IMR-90 (cell line): ENCODE measurements at regions not wholly inside any gene's neighbourhood (a gene's known extent, or its start where the extent isn't known, plus 50 kb on each side); places are given as distances from the start of the nearest gene placed in this dataset.

ENCODE experiments used
- ATAC-seq: fragments of 200-7000 bp; cut with Tn5 transposase; 2 replicates; pipeline ENCODE4 v1.9.1; 2020; ENCODE audit warnings: low read depth, mild to moderate bottlenecking, moderate library complexity
- BruUV-seq: library from RNA; stranded (reverse); fragments of 400-500 nt; replicated peaks from 2 replicates; lab custom pipeline; 2021; lab: Mats Ljungman, UMichigan
- CTCF ChIA-PET: fragments of 300-600 bp; formaldehyde crosslinking; extraction: SDS; loops from one replicate; lab custom pipeline; 2021; ENCODE audit warnings: antibody characterized with exemption; lab: Yijun Ruan, JAX
- POLR2A ChIA-PET: fragments of 300-600 bp; sonication (Branson Sonifier 250); formaldehyde crosslinking; loops from one replicate; lab custom pipeline; 2022; ENCODE audit warnings: antibody characterized with exemption; ENCODE audit not compliant: unreplicated experiment; lab: Charles Lee
- DNase-seq: peaks from one replicate; pipeline ENCODE4 v3.0.0; 2013
- H2AFZ ChIP-seq: replicated peaks from 2 replicates; pipeline ENCODE3; 2013; ENCODE audit warnings: low read length, mild to moderate bottlenecking; ENCODE audit not compliant: poor library complexity
- H2AK5ac ChIP-seq: 2 replicates; pipeline ENCODE4 v1.6.1; 2013; ENCODE audit warnings: low read depth, low read length, inconsistent platforms
- H2AK9ac ChIP-seq: replicated peaks from 2 replicates; pipeline ENCODE3; 2013; ENCODE audit warnings: mild to moderate bottlenecking, low read depth, low read length, moderate library complexity; ENCODE audit not compliant: poor library complexity
- H2BK120ac ChIP-seq: 2 replicates; pipeline ENCODE4 v1.6.1; 2013; ENCODE audit warnings: low read depth, low read length, inconsistent platforms
- H2BK15ac ChIP-seq: 3 replicates; pipeline ENCODE4 v1.6.1; 2013; ENCODE audit warnings: low read depth, low read length, inconsistent platforms
- H2BK20ac ChIP-seq: 2 replicates; pipeline ENCODE4 v1.6.1; 2013; ENCODE audit warnings: low read depth, mild to moderate bottlenecking, inconsistent platforms, low read length, moderate library complexity
- H2BK5ac ChIP-seq: 2 replicates; pipeline ENCODE4 v1.6.1; 2013; ENCODE audit warnings: mild to moderate bottlenecking, low read depth, low read length, inconsistent platforms; ENCODE audit not compliant: poor library complexity, severe bottlenecking
- H3K14ac ChIP-seq: replicated peaks from 2 replicates; pipeline ENCODE4 v1.6.1; 2013; ENCODE audit warnings: low read depth, low read length, inconsistent platforms
- H3K18ac ChIP-seq: 2 replicates; pipeline ENCODE4 v1.6.1; 2013; ENCODE audit warnings: low read depth, low read length, control low read depth
- H3K23ac ChIP-seq: 2 replicates; pipeline ENCODE4 v1.6.1; 2013; ENCODE audit warnings: low read depth, low read length, inconsistent platforms
- H3K27ac ChIP-seq: 2 replicates; pipeline ENCODE4 v1.5.1; 2013; ENCODE audit warnings: mild to moderate bottlenecking, control low read depth, low read length; ENCODE audit not compliant: insufficient read depth
- H3K27me3 ChIP-seq: 2 replicates; pipeline ENCODE4 v1.6.1; 2013; ENCODE audit warnings: low read length; ENCODE audit not compliant: control insufficient read depth, insufficient read depth
- H3K36me3 ChIP-seq: 2 replicates; pipeline ENCODE4 v1.6.1; 2013; ENCODE audit warnings: low read length, mixed read lengths; ENCODE audit not compliant: control insufficient read depth, insufficient read depth
- H3K4ac ChIP-seq: 2 replicates; pipeline ENCODE4 v1.6.1; 2013; ENCODE audit warnings: low read depth, low read length, inconsistent platforms
- H3K4me1 ChIP-seq: 2 replicates; pipeline ENCODE4 v1.6.1; 2013; ENCODE audit warnings: low read length, mixed read lengths; ENCODE audit not compliant: control insufficient read depth, insufficient read depth
- H3K4me2 ChIP-seq: 2 replicates; pipeline ENCODE4 v1.6.1; 2013; ENCODE audit warnings: low read depth, mild to moderate bottlenecking, control low read depth, low read length, moderate library complexity
- H3K4me3 ChIP-seq: 2 replicates; pipeline ENCODE4 v1.5.1; 2013; ENCODE audit warnings: low read depth, mild to moderate bottlenecking, control low read depth, low read length, moderate library complexity; ENCODE audit not compliant: insufficient read depth
- H3K56ac ChIP-seq: 2 replicates; pipeline ENCODE4 v1.6.1; 2013; ENCODE audit warnings: low read length, inconsistent platforms; ENCODE audit not compliant: insufficient read depth; ENCODE audit errors: extremely low read depth
- H3K79me1 ChIP-seq, 2 experiments: 2 replicates each; pipeline ENCODE4 v1.6.1; 2013; ENCODE audit warnings: low read length in 2 of 2, inconsistent platforms in 1 of 2, low read depth in 1 of 2
- H3K9ac ChIP-seq: 2 replicates; pipeline ENCODE4 v1.6.1; 2013; ENCODE audit warnings: low read depth, low read length, control low read depth
- H3K9me1 ChIP-seq: 2 replicates; pipeline ENCODE4 v1.6.1; 2013; ENCODE audit warnings: low read length, inconsistent platforms; ENCODE audit not compliant: insufficient read depth
- H3K9me3 ChIP-seq: 2 replicates; pipeline ENCODE4 v1.6.1; 2013; ENCODE audit warnings: low read length; ENCODE audit not compliant: control insufficient read depth, insufficient read depth
- H4K20me1 ChIP-seq: 2 replicates; pipeline ENCODE4 v1.6.1; 2013; ENCODE audit warnings: low read length, inconsistent platforms; ENCODE audit not compliant: insufficient read depth
- H4K5ac ChIP-seq: 2 replicates; pipeline ENCODE4 v1.6.1; 2013; ENCODE audit warnings: mild to moderate bottlenecking, low read depth, low read length, control low read depth
- H4K8ac ChIP-seq, 2 experiments: 2 replicates each; pipeline ENCODE4 v1.6.1; 2013; ENCODE audit warnings: low read depth in 2 of 2, low read length in 2 of 2, control low read depth in 1 of 2, inconsistent platforms in 1 of 2
- H4K91ac ChIP-seq: 2 replicates; pipeline ENCODE4 v1.6.1; 2013; ENCODE audit warnings: low read depth, low read length, inconsistent platforms; ENCODE audit not compliant: insufficient read depth
- USF2 ChIP-seq: fragments of 150-350 bp; IDR thresholded peaks from 2 replicates; pipeline ENCODE4 v1.6.1; 2017; ENCODE audit warnings: mild to moderate bottlenecking, antibody characterized with exemption, low read length, low read depth
- dilution Hi-C: fragments of 300-500 bp; cut with HindIII; formaldehyde crosslinking; loops from one replicate; pipeline ENCODE4 v1.14.3; 2018; ENCODE audit warnings: low sequenced_read_pairs; ENCODE audit not compliant: unreplicated experiment
- in situ Hi-C: fragments of 300-500 bp; cut with MboI; formaldehyde crosslinking; loops from 3 replicates; pipeline ENCODE4 v1.14.3; 2019; ENCODE audit warnings: low sequenced_read_pairs, inconsistent platforms, mixed read lengths
- intact Hi-C: fragments of 100-400 bp; cut with micrococcal nuclease; formaldehyde crosslinking; loops from 2 replicates; pipeline ENCODE4 v1.10.0; 2022

- intact Hi-C loops, result no loop called here
- Histone ChIP-seq H3K36me3 (no peaks in the 10 kb centered on the region), H2AK5ac (no peak overlapping the region), H3K14ac (no peak overlapping the region), H2BK15ac (no peak overlapping the region), H4K91ac (no peak overlapping the region), H3K9ac (no peak overlapping the region), H3K27ac (no peak overlapping the region), H2BK120ac (no peak overlapping the region), H3K27me3 (no peaks in the 10 kb centered on the region), H4K8ac (no peak overlapping the region), H2AFZ (no peak overlapping the region), H3K79me1 (no peaks in the 10 kb centered on the region), H3K9me1 (no peaks in the 10 kb centered on the region), H2AK9ac (no peak overlapping the region), H3K18ac (no peak overlapping the region), H2BK20ac (no peak overlapping the region), H3K4me1 (no peaks in the 10 kb centered on the region), H2BK5ac (no peak overlapping the region), H4K5ac (no peak overlapping the region), H3K9me3 (no peaks in the 10 kb centered on the region), H3K23ac (no peak overlapping the region), H3K4me3 (no peak overlapping the region), H4K20me1 (no peaks in the 10 kb centered on the region), H3K4me2 (no peak overlapping the region), H3K4ac (no peak overlapping the region), H3K56ac (no peak overlapping the region)
- no TSS peak for BruUV-seq
- no peak for DNase-seq
- no peak for TF ChIP-seq USF2
- ChIA-PET CTCF (no interaction called here), POLR2A (no interaction called here)
- no peak for ATAC-seq
- dilution Hi-C loops, result no loop called here
- in situ Hi-C loops, result no loop called here
Observed at GRCh38 chr13:72462726-72463125, 264.7 kb downstream of the MZT1 start.
